Pancreas (tissue), 10 donors: ENCODE measurements at regions not wholly inside any gene's neighbourhood (a gene's known extent, or its start where the extent isn't known, plus 50 kb on each side); places are given as distances from the start of the nearest gene placed in this dataset.
"Not testable (repeated sequence)": the region's sequence is repeated elsewhere in the genome, so short reads cannot be mapped to it uniquely, and the experiment has no call there.

ENCODE experiments used
- ATAC-seq, 4 donors: fragments of 200-7000 bp; cut with Tn5 transposase; one replicate each; pipeline versions ENCODE4 v1.8.0 to v1.9.1; 2020; ENCODE audit warnings: mild to moderate bottlenecking in 4 of 4, moderate library complexity in 4 of 4
- DNase-seq, 6 donors: peaks; one replicate each; pipeline ENCODE4 v3.0.0-alpha.2; 2020
- FAIRE-seq: peaks from 2 replicates; lab custom pipeline; 2012; peaks lifted over from hg19 to GRCh38; lab: Jason Lieb, UNC
- H3K27ac ChIP-seq, 4 donors: fragments of 200-600 bp; sonication (generic); 1 replicate in 3 of 4; 2 replicates in 1 of 4; pipeline versions ENCODE4 v1.5.0 to v1.8.0; 2020
- H3K27me3 ChIP-seq, 4 donors: fragments of 200-600 bp; one replicate each; pipeline ENCODE4 v1.8.0; 2021
- H3K36me3 ChIP-seq, 3 donors: fragments of 200-600 bp; sonication (generic) in 1 of 3; one replicate each; pipeline versions ENCODE4 v1.5.0 to v1.8.0; 2020 to 2021
- H3K4me1 ChIP-seq, 3 donors: fragments of 200-600 bp; one replicate each; pipeline ENCODE4 v1.8.0; 2021
- H3K4me3 ChIP-seq, 4 donors: fragments of 200-600 bp; sonication (generic) in 2 of 4; one replicate each; pipeline versions ENCODE4 v1.5.0 to v1.8.0; 2020 to 2021
- H3K9me3 ChIP-seq, 4 donors: fragments of 200-600 bp; one replicate each; pipeline ENCODE4 v1.8.0; 2021
- CTCF ChIP-seq, 4 donors: fragments of 200-600 bp; sonication (generic) in 3 of 4; IDR thresholded peaks; one replicate each; pipeline versions ENCODE4 v1.5.0 to v1.8.0; 2021; ENCODE audit warnings: antibody characterized with exemption in 4 of 4
- WGBS, 2 donors: extraction: QIAGEN DNeasy Blood & Tissue Kit; methylation state at CpG; one replicate each; pipeline ENCODE4 v1.1.7; 2013; 5-methylcytosine and 5-hydroxymethylcytosine counted together
- intact Hi-C, 3 donors: fragments of 100-400 bp; cut with DNase I; formaldehyde crosslinking; loops; one replicate each; pipeline versions ENCODE4 v1.11.1 to v1.14.2; 2022
- donor health status: healthy with polysubstance abuse.
- donor health status: DM: no; HTN: no; CAD: no; lungs with moderate emphysema.
- donor health status: DM: no; HTN: no; CAD: no.
- donor health status: control.
- donor health status: control.
- donor health status: Bipolar disorder and iron deficiency.
- donor health status: DM: yes; HTN: yes; CAD: no.
- donor health status: DM: no; HTN: no; CAD: no.
- donor health status: DM: no; HTN: no; CAD: no.
- donor health status: DM: yes; HTN: yes; CAD: no.

- peak in 1 of 6 donors; percentile 15 for DNase-seq
- peak in 2 of 4 donors; percentile 16 to 25 for TF ChIP-seq CTCF (IDR thresholded peaks at IDR 0.05)
- WGBS, 2 donors = 11 to 13% methylated on average over 5 of the region's 5 CpGs
- intact Hi-C loops = no loop called here
- Histone ChIP-seq H3K9me3 (no peaks in the 10 kb centered on the region), H3K27ac (no peak overlapping the region), H3K36me3 (no peaks in the 10 kb centered on the region), H3K27me3 (no peaks in the 10 kb centered on the region), H3K4me1 (no peaks in the 10 kb centered on the region), H3K4me3 (no peak overlapping the region)
- peak in 3 of 4 donors; percentile 81 to 92 (median 85) for ATAC-seq
- FAIRE-seq = no peak
These were observed 841.9 kb upstream of the ACO1 start for GRCh38 chr9:31542384-31543055.

- ATAC-seq (no peak), FAIRE-seq (no peak), DNase-seq (no peak)
- no peak for TF ChIP-seq CTCF (IDR thresholded peaks at IDR 0.05)
- no peak overlapping the region for H3K27ac ChIP-seq
- no peaks in the 10 kb centered on the region for H3K36me3 ChIP-seq
- H3K27me3 ChIP-seq = no peaks in the 10 kb centered on the region
- intact Hi-C loops = no loop called here
- no peak overlapping the region for H3K4me3 ChIP-seq
- 79 to 87% methylated on average over 2 of the region's 2 CpGs for WGBS, 2 donors
- H3K9me3 ChIP-seq = no peaks in the 10 kb centered on the region
- H3K4me1 ChIP-seq = no peaks in the 10 kb centered on the region
These were observed 829.5 kb upstream of the ACO1 start for GRCh38 chr9:31554941-31555340.

GRCh38 chr9:31556667-31557463, 827.6 kb upstream of the ACO1 start:
- TF ChIP-seq CTCF (IDR thresholded peaks at IDR 0.05) = no peak
- DNase-seq (no peak), FAIRE-seq (no peak), ATAC-seq (peak in 1 of 4 donors; percentile 35)
- Histone ChIP-seq H3K4me1 (no peaks in the 10 kb centered on the region), H3K36me3 (no peaks in the 10 kb centered on the region), H3K4me3 (no peak overlapping the region), H3K27me3 (no peaks in the 10 kb centered on the region), H3K27ac (no peak overlapping the region), H3K9me3 (no peaks in the 10 kb centered on the region)
- intact Hi-C loops = no loop called here
- WGBS, 2 donors = 37 to 47% methylated on average over 3 of the region's 3 CpGs

GRCh38 chr9:31572190-31572589, 812.3 kb upstream of the ACO1 start:
- H3K4me1 ChIP-seq, FAIRE-seq, H3K9me3 ChIP-seq, H3K4me3 ChIP-seq, H3K36me3 ChIP-seq, DNase-seq, intact Hi-C loops, ATAC-seq, H3K27me3 ChIP-seq, H3K27ac ChIP-seq: not testable (repeated sequence)
- WGBS, 2 donors = 78 to 84% methylated on average over 1 of the region's 1 CpG

- no peaks in the 10 kb centered on the region for H3K27me3 ChIP-seq
- WGBS, 2 donors = 73 to 86% methylated on average over 2 of the region's 2 CpGs
- ATAC-seq = no peak
These were observed 810.9 kb upstream of the ACO1 start for GRCh38 chr9:31573561-31573960.

More at GRCh38 chr9:31573561-31573960, 810.9 kb upstream of the ACO1 start:
- H3K9me3 ChIP-seq = no peaks in the 10 kb centered on the region
- intact Hi-C loops = no loop called here
- no peaks in the 10 kb centered on the region for H3K4me1 ChIP-seq
- H3K4me3 ChIP-seq = no peak overlapping the region
- FAIRE-seq (no peak), DNase-seq (no peak)
- H3K27ac ChIP-seq = no peak overlapping the region
- no peaks in the 10 kb centered on the region for H3K36me3 ChIP-seq
- TF ChIP-seq CTCF (IDR thresholded peaks at IDR 0.05) = no peak
